OCI-M1 (cell line): ENCODE measurements at regions not wholly inside any gene's neighbourhood (a gene's known extent, or its start where the extent isn't known, plus 50 kb on each side); places are given as distances from the start of the nearest gene placed in this dataset.

Experiments
- DNase-seq: peaks from one replicate; lab custom pipeline; 2025; lab: John Stamatoyannopoulos, UW

- no peak for DNase-seq
Measured at GRCh38 chr9:84450029-84450428, 109.5 kb upstream of the SLC28A3 start.

- no peak for DNase-seq
Measured at GRCh38 chr9:84456527-84456926, 116.0 kb upstream of the SLC28A3 start.

- no peak for DNase-seq
Measured at GRCh38 chr9:84460695-84461094, 120.1 kb upstream of the SLC28A3 start.

- DNase-seq: no peak
Measured at GRCh38 chr9:84463272-84463671, 122.7 kb upstream of the SLC28A3 start.

- DNase-seq: no peak
Measured at GRCh38 chr9:84466580-84467285, 126.2 kb upstream of the SLC28A3 start.

GRCh38 chr9:84471816-84472215, 131.3 kb upstream of the SLC28A3 start:
- no peak for DNase-seq

- DNase-seq: no peak
Measured at GRCh38 chr9:84478996-84479395, 138.4 kb upstream of the SLC28A3 start.

- no peak for DNase-seq
Measured at GRCh38 chr9:84480071-84480470, 139.5 kb upstream of the SLC28A3 start.

- DNase-seq: no peak
Measured at GRCh38 chr9:84481231-84481630, 140.7 kb upstream of the SLC28A3 start.

GRCh38 chr9:84481636-84482218, 141.2 kb upstream of the SLC28A3 start:
- DNase-seq: no peak

GRCh38 chr9:84482607-84483006, 142.0 kb upstream of the SLC28A3 start:
- no peak for DNase-seq

GRCh38 chr9:84484172-84484571, 143.6 kb upstream of the SLC28A3 start:
- DNase-seq: no peak

- no peak for DNase-seq
Measured at GRCh38 chr9:84485539-84485938, 145.0 kb upstream of the SLC28A3 start.

GRCh38 chr9:84486663-84487062, 146.1 kb upstream of the SLC28A3 start:
- no peak for DNase-seq

GRCh38 chr9:84490206-84490841, 149.8 kb upstream of the SLC28A3 start:
- DNase-seq: no peak

- DNase-seq: no peak
Measured at GRCh38 chr9:84490842-84491325, 150.3 kb upstream of the SLC28A3 start.

GRCh38 chr9:84492366-84493159, 152.0 kb upstream of the SLC28A3 start:
- DNase-seq: no peak

- DNase-seq: no peak
Measured at GRCh38 chr9:84493284-84493947, 152.9 kb upstream of the SLC28A3 start.

GRCh38 chr9:84499969-84500582, 159.5 kb upstream of the SLC28A3 start:
- DNase-seq: no peak

- no peak for DNase-seq
Measured at GRCh38 chr9:84500826-84501225, 160.3 kb upstream of the SLC28A3 start.

- no peak for DNase-seq
Measured at GRCh38 chr9:84501587-84501986, 161.0 kb upstream of the SLC28A3 start.
